Activated naive CD4-positive, alpha-beta T cell treated with anti-CD3 and anti-CD28 coated beads, Interleukin-2, amount 10 ng/mL, durations not matched to agents 7 days and 5 days (primary cell): ENCODE measurements at regions not wholly inside any gene's neighbourhood (a gene's known extent, or its start where the extent isn't known, plus 50 kb on each side); places are given as distances from the start of the nearest gene placed in this dataset.
"Not testable (repeated sequence)": the region's sequence is repeated elsewhere in the genome, so short reads cannot be mapped to it uniquely, and the experiment has no call there.

Experiments used
- CTCF ChIA-PET: fragments of 350-600 bp; sonication (Branson Sonifier 250); formaldehyde crosslinking; loops from one replicate; lab custom pipeline; 2021; ENCODE audit warnings: antibody characterized with exemption; lab: Charles Lee
- DNase-seq: peaks from one replicate; pipeline ENCODE4 v3.0.0-alpha.2; 2020
- H3K27ac Mint-ChIP-seq: one replicate; pipeline ENCODE4 v1.8.0; 2021; ENCODE audit warnings: mild to moderate bottlenecking, moderate library complexity, mixed read lengths
- H3K27me3 Mint-ChIP-seq: one replicate; pipeline ENCODE4 v1.8.0; 2021; ENCODE audit warnings: mild to moderate bottlenecking, mixed read lengths
- H3K36me3 Mint-ChIP-seq: one replicate; pipeline ENCODE4 v1.8.0; 2021; ENCODE audit warnings: mixed read lengths
- H3K4me1 Mint-ChIP-seq: one replicate; pipeline ENCODE4 v1.8.0; 2021; ENCODE audit warnings: mixed read lengths
- H3K4me3 Mint-ChIP-seq: one replicate; pipeline ENCODE4 v1.8.0; 2021; ENCODE audit warnings: mild to moderate bottlenecking, moderate library complexity, mixed read lengths
- H3K9me3 Mint-ChIP-seq: one replicate; pipeline ENCODE4 v1.8.0; 2021; ENCODE audit warnings: mixed read lengths

- H3K4me1 Mint-ChIP-seq: no peaks in the 10 kb centered on the region
- H3K36me3 Mint-ChIP-seq: no peaks in the 10 kb centered on the region
- no peak overlapping the region for H3K4me3 Mint-ChIP-seq
- CTCF ChIA-PET: no interaction called here
- H3K9me3 Mint-ChIP-seq: peaks cover 45% of the 10 kb centered on the region
- H3K27ac Mint-ChIP-seq: no peak overlapping the region
- DNase-seq: no peak
- H3K27me3 Mint-ChIP-seq: no peaks in the 10 kb centered on the region
Measured at GRCh38 chr16:35149550-35149949, 1690.1 kb downstream of the TP53TG3F start.

- no peak overlapping the region for H3K4me3 Mint-ChIP-seq
Measured at GRCh38 chr16:35150805-35151312, 1691.4 kb downstream of the TP53TG3F start.

GRCh38 chr16:35152067-35152627 lies 1692.7 kb downstream of the TP53TG3F start:
- CTCF ChIA-PET: no interaction called here
- DNase-seq: no peak
- peaks cover 42% of the 10 kb centered on the region for H3K9me3 Mint-ChIP-seq

More at GRCh38 chr16:35150805-35151312, 1691.4 kb downstream of the TP53TG3F start:
- CTCF ChIA-PET: no interaction called here
- Mint-ChIP-seq H3K27me3 (no peaks in the 10 kb centered on the region), H3K4me1 (no peaks in the 10 kb centered on the region), H3K27ac (no peak overlapping the region), H3K9me3 (peaks cover 41% of the 10 kb centered on the region), H3K36me3 (no peaks in the 10 kb centered on the region)
- no peak for DNase-seq

GRCh38 chr16:35154627-35155026 lies 1695.2 kb downstream of the TP53TG3F start:
- Mint-ChIP-seq H3K4me1 (no peaks in the 10 kb centered on the region), H3K27ac (no peak overlapping the region), H3K9me3 (peaks cover 41% of the 10 kb centered on the region), H3K36me3 (no peaks in the 10 kb centered on the region), H3K4me3 (no peak overlapping the region), H3K27me3 (no peaks in the 10 kb centered on the region)
- CTCF ChIA-PET: no interaction called here
- DNase-seq: no peak

More at GRCh38 chr16:35152067-35152627, 1692.7 kb downstream of the TP53TG3F start:
- H3K27ac Mint-ChIP-seq: no peak overlapping the region
- no peak overlapping the region for H3K4me3 Mint-ChIP-seq
- H3K4me1 Mint-ChIP-seq: no peaks in the 10 kb centered on the region
- H3K27me3 Mint-ChIP-seq: no peaks in the 10 kb centered on the region
- H3K36me3 Mint-ChIP-seq: no peaks in the 10 kb centered on the region

- DNase-seq, H3K36me3 Mint-ChIP-seq, CTCF ChIA-PET, H3K4me3 Mint-ChIP-seq, H3K27ac Mint-ChIP-seq, H3K27me3 Mint-ChIP-seq, H3K4me1 Mint-ChIP-seq: not testable (repeated sequence)
- H3K9me3 Mint-ChIP-seq: peaks cover 35% of the 10 kb centered on the region
Measured at GRCh38 chr16:35157549-35157948, 1698.1 kb downstream of the TP53TG3F start.

- H3K9me3 Mint-ChIP-seq: peaks cover 32% of the 10 kb centered on the region
- H3K27me3 Mint-ChIP-seq, H3K36me3 Mint-ChIP-seq, H3K27ac Mint-ChIP-seq, H3K4me1 Mint-ChIP-seq, DNase-seq, CTCF ChIA-PET, H3K4me3 Mint-ChIP-seq: not testable (repeated sequence)
Measured at GRCh38 chr16:35169324-35169723, 1709.9 kb downstream of the TP53TG3F start.

GRCh38 chr16:35170061-35170460 lies 1710.6 kb downstream of the TP53TG3F start:
- DNase-seq, H3K27me3 Mint-ChIP-seq, H3K27ac Mint-ChIP-seq, H3K4me1 Mint-ChIP-seq, CTCF ChIA-PET, H3K4me3 Mint-ChIP-seq, H3K36me3 Mint-ChIP-seq: not testable (repeated sequence)
- H3K9me3 Mint-ChIP-seq: peaks cover 34% of the 10 kb centered on the region

- Mint-ChIP-seq H3K4me3 (no peak overlapping the region), H3K27me3 (no peaks in the 10 kb centered on the region), H3K4me1 (no peaks in the 10 kb centered on the region), H3K27ac (no peak overlapping the region), H3K36me3 (no peaks in the 10 kb centered on the region), H3K9me3 (peaks cover 36% of the 10 kb centered on the region)
- DNase-seq: no peak
- CTCF ChIA-PET: no interaction called here
Measured at GRCh38 chr16:35170610-35171009, 1711.2 kb downstream of the TP53TG3F start.

- H3K27ac Mint-ChIP-seq: no peak overlapping the region
- H3K27me3 Mint-ChIP-seq: no peaks in the 10 kb centered on the region
- CTCF ChIA-PET: no interaction called here
- no peaks in the 10 kb centered on the region for H3K36me3 Mint-ChIP-seq
- H3K9me3 Mint-ChIP-seq: peaks cover 36% of the 10 kb centered on the region
- H3K4me3 Mint-ChIP-seq: no peak overlapping the region
- H3K4me1 Mint-ChIP-seq: no peaks in the 10 kb centered on the region
- no peak for DNase-seq
Measured at GRCh38 chr16:35171106-35171505, 1711.7 kb downstream of the TP53TG3F start.

GRCh38 chr16:35173295-35173694 lies 1713.9 kb downstream of the TP53TG3F start:
- Mint-ChIP-seq H3K9me3 (peaks cover 34% of the 10 kb centered on the region), H3K4me3 (no peak overlapping the region)
- CTCF ChIA-PET: no interaction called here

GRCh38 chr16:35174016-35174415 lies 1714.6 kb downstream of the TP53TG3F start:
- H3K27ac Mint-ChIP-seq: no peak overlapping the region
- CTCF ChIA-PET: no interaction called here
- H3K27me3 Mint-ChIP-seq: no peaks in the 10 kb centered on the region
- H3K4me1 Mint-ChIP-seq: no peaks in the 10 kb centered on the region
- DNase-seq: no peak
- no peak overlapping the region for H3K4me3 Mint-ChIP-seq
- H3K36me3 Mint-ChIP-seq: no peaks in the 10 kb centered on the region
- peaks cover 30% of the 10 kb centered on the region for H3K9me3 Mint-ChIP-seq

More at GRCh38 chr16:35173295-35173694, 1713.9 kb downstream of the TP53TG3F start:
- Mint-ChIP-seq H3K36me3 (no peaks in the 10 kb centered on the region), H3K4me1 (no peaks in the 10 kb centered on the region), H3K27ac (no peak overlapping the region), H3K27me3 (no peaks in the 10 kb centered on the region)
- DNase-seq: no peak

- no peak overlapping the region for H3K4me3 Mint-ChIP-seq
- CTCF ChIA-PET: no interaction called here
- H3K36me3 Mint-ChIP-seq: no peaks in the 10 kb centered on the region
- DNase-seq: no peak
- H3K27me3 Mint-ChIP-seq: no peaks in the 10 kb centered on the region
- no peaks in the 10 kb centered on the region for H3K4me1 Mint-ChIP-seq
- H3K27ac Mint-ChIP-seq: no peak overlapping the region
- H3K9me3 Mint-ChIP-seq: peaks cover 25% of the 10 kb centered on the region
Measured at GRCh38 chr16:35176449-35176848, 1717.0 kb downstream of the TP53TG3F start.

GRCh38 chr16:35177851-35178250 lies 1718.4 kb downstream of the TP53TG3F start:
- CTCF ChIA-PET: no interaction called here
- Mint-ChIP-seq H3K4me3 (no peak overlapping the region), H3K36me3 (no peaks in the 10 kb centered on the region), H3K9me3 (peaks cover 19% of the 10 kb centered on the region), H3K27ac (no peak overlapping the region), H3K4me1 (no peaks in the 10 kb centered on the region), H3K27me3 (no peaks in the 10 kb centered on the region)
- no peak for DNase-seq

- H3K27ac Mint-ChIP-seq: no peak overlapping the region
- no peaks in the 10 kb centered on the region for H3K27me3 Mint-ChIP-seq
- H3K4me3 Mint-ChIP-seq: no peak overlapping the region
- H3K4me1 Mint-ChIP-seq: no peaks in the 10 kb centered on the region
- CTCF ChIA-PET: no interaction called here
- no peak for DNase-seq
- H3K36me3 Mint-ChIP-seq: no peaks in the 10 kb centered on the region
- peaks cover 33% of the 10 kb centered on the region for H3K9me3 Mint-ChIP-seq
Measured at GRCh38 chr16:35180970-35181369, 1721.6 kb downstream of the TP53TG3F start.

- peaks cover 36% of the 10 kb centered on the region for H3K9me3 Mint-ChIP-seq
Measured at GRCh38 chr16:35181422-35182030, 1722.1 kb downstream of the TP53TG3F start.

More at GRCh38 chr16:35181422-35182030, 1722.1 kb downstream of the TP53TG3F start:
- H3K27me3 Mint-ChIP-seq: no peaks in the 10 kb centered on the region
- no peaks in the 10 kb centered on the region for H3K4me1 Mint-ChIP-seq
- no peak overlapping the region for H3K4me3 Mint-ChIP-seq
- CTCF ChIA-PET: no interaction called here
- no peak for DNase-seq
- no peak overlapping the region for H3K27ac Mint-ChIP-seq
- no peaks in the 10 kb centered on the region for H3K36me3 Mint-ChIP-seq
